ENCODE measurements at regions not wholly inside any gene's neighbourhood (a gene's known extent, or its start where the extent isn't known, plus 50 kb on each side); places are given as distances from the start of the nearest gene placed in this dataset.

DNA sequence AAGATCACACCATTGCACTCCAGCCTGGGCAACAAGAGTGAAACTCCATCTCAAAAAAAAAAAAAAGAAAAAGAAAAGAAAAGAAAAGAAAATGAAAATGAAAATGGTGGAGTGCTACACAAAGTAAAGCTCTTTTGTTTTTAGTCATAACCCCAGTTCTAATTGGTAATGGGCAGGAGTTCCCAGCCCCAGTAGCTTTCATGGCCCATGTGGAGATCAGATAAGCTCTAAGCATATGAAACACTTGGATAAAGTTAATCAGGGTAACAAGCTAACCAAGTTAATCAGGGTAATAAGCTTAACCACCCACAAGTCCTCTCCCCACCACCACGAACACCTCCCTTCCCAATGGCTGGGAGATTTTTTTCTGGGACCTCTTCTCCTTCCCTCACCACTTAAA is 240.8 kb downstream of the BCL11A start:
- Histone ChIP-seq H3K27ac (ENCODE audit: low read depth, low read length) (no peak overlapping the region), H2AFZ (ENCODE audit: low read length) (no peak overlapping the region), H2BK120ac (replicated peaks; ENCODE audit: low read depth, low read length) (no peak overlapping the region), H3K14ac (ENCODE audit: insufficient read length) (no peak overlapping the region), H3K23me2 (ENCODE audit: low read depth, low read length) (no peaks in the 10 kb centered on the region), H3K36me3 (ENCODE audit: control insufficient read depth in 2 of 4, insufficient read depth in 4 of 4, low read length in 3 of 4) (no peaks in the 10 kb centered on the region; a peak in 1 of 8 replicates), H2AK5ac (ENCODE audit: low read depth, low read length) (no peak overlapping the region), H3K4me3 (ENCODE audit: extremely low read depth in 1 of 4, insufficient read depth in 2 of 4, low read depth in 3 of 4, low read length in 4 of 4) (no peak overlapping the region), H3K4me1 (replicated peaks in 1 of 4; ENCODE audit: control insufficient read depth in 3 of 4, insufficient read depth in 4 of 4, low read length in 3 of 4) (peaks cover 0 to 5% (median 1%) of the 10 kb centered on the region in 4 experiments; a peak in 3 of 7 replicates), H4K5ac (ENCODE audit: insufficient read length, low read depth, low read length) (no peak overlapping the region), H4K8ac (ENCODE audit: extremely low read depth, insufficient read depth, low read length) (no peak overlapping the region), H3K4me2 (ENCODE audit: insufficient read depth in 1 of 2, low read depth in 2 of 2, low read length in 2 of 2) (no peak overlapping the region), H2BK15ac (ENCODE audit: low read length) (no peak overlapping the region), H3K23ac (ENCODE audit: insufficient read length) (no peak overlapping the region), H2BK12ac (ENCODE audit: low read depth, low read length) (no peak overlapping the region), H3K4ac (replicated peaks; ENCODE audit: insufficient read length, low read depth, low read length) (no peak overlapping the region), H3K9ac (replicated peaks in 1 of 4; ENCODE audit: extremely low read depth in 1 of 4, low read depth in 3 of 4, low read length in 3 of 4) (no peak overlapping the region), H3K27me3 (replicated peaks in 1 of 4; ENCODE audit: control insufficient read depth in 3 of 4, extremely low read depth in 1 of 4, insufficient read depth in 3 of 4, low read length in 3 of 4) (no peaks in the 10 kb centered on the region), H3K56ac (replicated peaks; ENCODE audit: insufficient read length, low read depth, low read length) (no peak overlapping the region), H4K91ac (replicated peaks; ENCODE audit: insufficient read length, low read length) (no peak overlapping the region), H2BK5ac (ENCODE audit: low read depth, low read length) (no peak overlapping the region), H3K9me3 (ENCODE audit: insufficient read depth in 2 of 2, low read depth in 1 of 2, low read length in 1 of 2) (no peaks in the 10 kb centered on the region), H2BK20ac (ENCODE audit: low read length) (no peak overlapping the region), H3K79me1 (ENCODE audit: low read depth, low read length) (no peaks in the 10 kb centered on the region), H3K79me2 (ENCODE audit: control insufficient read depth in 1 of 2, insufficient read depth in 2 of 2, low read length in 2 of 2) (no peaks in the 10 kb centered on the region), H4K20me1 (replicated peaks in 1 of 2; ENCODE audit: control insufficient read depth in 1 of 2, insufficient read depth in 2 of 2, low read length in 2 of 2) (no peaks in the 10 kb centered on the region), H3K18ac (ENCODE audit: extremely low read depth, low read length) (no peak overlapping the region)
- ChIA-PET POLR2A (ENCODE audit: partially characterized antibody) (no interaction called here), CTCF (ENCODE audit: partially characterized antibody) (interaction anchor here (0.5 to 2.0 kb wide), 8 partner anchors 10 to 127 kb away, joined by 3 to 5 read pairs (median 3); no protein-coding TSS in a partner anchor)
- FAIRE-seq (no peak), DNase-seq (ENCODE audit: low read depth in 1 of 2, low spot score in 2 of 2) (no peak)
- WGBS, 2 experiments (ENCODE audit: extremely low coverage in 1 of 2, insufficient coverage in 1 of 2, insufficient read length in 1 of 2, insufficient replicate concordance in 2 of 2, low coverage in 1 of 2, low lambda C conversion rate in 2 of 2, missing lambda C conversion rate in 1 of 2) = 92% methylated on average over 1 of the region's 1 CpG; no CpG with 5 or more reads in 1 of the 2 experiments
- no peak for TF ChIP-seq SP1 (IDR thresholded peaks at IDR 0.05; ENCODE audit: low read depth, low read length)
- no peak for TF ChIP-seq RFX5 (IDR thresholded peaks at IDR 0.05; ENCODE audit: borderline replicate concordance, low read depth, low read length)
- TF ChIP-seq KDM1A (IDR thresholded peaks at IDR 0.05; ENCODE audit: borderline replicate concordance, low read length) = no peak
- TF ChIP-seq, protein P1, sequence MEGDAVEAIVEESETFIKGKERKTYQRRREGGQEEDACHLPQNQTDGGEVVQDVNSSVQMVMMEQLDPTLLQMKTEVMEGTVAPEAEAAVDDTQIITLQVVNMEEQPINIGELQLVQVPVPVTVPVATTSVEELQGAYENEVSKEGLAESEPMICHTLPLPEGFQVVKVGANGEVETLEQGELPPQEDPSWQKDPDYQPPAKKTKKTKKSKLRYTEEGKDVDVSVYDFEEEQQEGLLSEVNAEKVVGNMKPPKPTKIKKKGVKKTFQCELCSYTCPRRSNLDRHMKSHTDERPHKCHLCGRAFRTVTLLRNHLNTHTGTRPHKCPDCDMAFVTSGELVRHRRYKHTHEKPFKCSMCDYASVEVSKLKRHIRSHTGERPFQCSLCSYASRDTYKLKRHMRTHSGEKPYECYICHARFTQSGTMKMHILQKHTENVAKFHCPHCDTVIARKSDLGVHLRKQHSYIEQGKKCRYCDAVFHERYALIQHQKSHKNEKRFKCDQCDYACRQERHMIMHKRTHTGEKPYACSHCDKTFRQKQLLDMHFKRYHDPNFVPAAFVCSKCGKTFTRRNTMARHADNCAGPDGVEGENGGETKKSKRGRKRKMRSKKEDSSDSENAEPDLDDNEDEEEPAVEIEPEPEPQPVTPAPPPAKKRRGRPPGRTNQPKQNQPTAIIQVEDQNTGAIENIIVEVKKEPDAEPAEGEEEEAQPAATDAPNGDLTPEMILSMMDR (IDR thresholded peaks at IDR 0.05; ENCODE audit: control extremely low read depth in 1 of 3, insufficient read depth in 1 of 3, low read depth in 1 of 3, low read length in 3 of 3) = no peak
- no peak for TF ChIP-seq EZH2 (IDR thresholded peaks at IDR 0.05; ENCODE audit: low read depth, low read length, severe bottlenecking)
- TF ChIP-seq POLR2AphosphoS5 (IDR thresholded peaks at IDR 0.05; ENCODE audit: low read depth, low read length) = no peak
- TF ChIP-seq MAFK (IDR thresholded peaks at IDR 0.05; ENCODE audit: low read depth, low read length) = no peak
- TF ChIP-seq, protein P2, sequence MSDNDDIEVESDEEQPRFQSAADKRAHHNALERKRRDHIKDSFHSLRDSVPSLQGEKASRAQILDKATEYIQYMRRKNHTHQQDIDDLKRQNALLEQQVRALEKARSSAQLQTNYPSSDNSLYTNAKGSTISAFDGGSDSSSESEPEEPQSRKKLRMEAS (IDR thresholded peaks at IDR 0.05) = no peak
- TF ChIP-seq RNF2 (IDR thresholded peaks at IDR 0.05; ENCODE audit: borderline replicate concordance, low read depth, low read length, missing control alignments, poor library complexity, severe bottlenecking) = no peak
- no peak for TF ChIP-seq TBP (IDR thresholded peaks at IDR 0.05; ENCODE audit: low read depth, low read length)
- no peak for TF ChIP-seq SRF (IDR thresholded peaks at IDR 0.05; ENCODE audit: low read depth, low read length)
